ENCODE measurements at regions not wholly inside any gene's neighbourhood (a gene's known extent, or its start where the extent isn't known, plus 50 kb on each side); places are given as distances from the start of the nearest gene placed in this dataset.

- TF ChIP-seq EP300 (IDR thresholded peaks at IDR 0.05; ENCODE audit: low read depth) (no peak), POLR2A (IDR thresholded peaks at IDR 0.05) (no peak), POLR2AphosphoS5 (IDR thresholded peaks at IDR 0.05) (no peak), CTCF (IDR thresholded peaks at IDR 0.05) (no peak)
- DNase-seq = no peak
- WGBS, 2 donors (ENCODE audit: low coverage in 1 of 2) = 59% methylated on average over 2 of the region's 2 CpGs; no CpG with 5 or more reads in 1 of the 2 donors
- intact Hi-C loops (cut with DNase I; ENCODE audit: low total_unique reads) (no loop called here), in situ Hi-C loops (cut with MboI; ENCODE audit: low pct_ligation_motif_present in 1 of 4, low pct_unique_long_range_greater_than_20kb in 1 of 4, low sequenced_read_pairs in 3 of 4) (no loop called here)
- Histone ChIP-seq H3K9me3 (no peaks in the 10 kb centered on the region), H3K36me3 (no peaks in the 10 kb centered on the region), H3K4me1 (no peaks in the 10 kb centered on the region), H3K27me3 (no peaks in the 10 kb centered on the region), H3K4me3 (no peak overlapping the region), H3K27ac (no peak overlapping the region)
Measured at GRCh38 chr20:41927655-41928054, 309.5 kb upstream of the CHD6 start.

DNA sequence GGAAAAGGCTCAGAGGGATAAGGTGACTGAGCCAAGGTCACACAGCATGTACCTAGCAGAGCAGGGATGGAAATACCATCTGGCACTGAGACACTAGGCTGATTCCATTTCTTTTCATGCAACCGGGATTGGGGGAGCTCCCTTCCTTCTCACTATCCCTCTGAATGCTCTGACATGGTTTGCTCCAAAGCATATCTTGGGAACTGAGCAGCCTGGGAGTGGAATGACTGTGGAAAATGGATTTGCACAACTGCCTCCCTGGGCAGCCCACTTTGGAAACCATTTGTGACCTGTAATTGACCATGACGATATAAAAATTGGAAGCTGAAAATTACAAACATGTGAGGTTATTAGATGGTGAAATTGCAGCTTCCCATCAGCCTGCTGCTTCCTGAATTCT, 309.0 kb upstream of the CHD6 start:
- 65 to 82% methylated on average over 2 of the region's 2 CpGs for WGBS, 2 donors (ENCODE audit: low coverage in 1 of 2)
- no peaks in the 10 kb centered on the region for H3K36me3 ChIP-seq
- no peak for DNase-seq
- no peaks in the 10 kb centered on the region for H3K4me1 ChIP-seq
- no peaks in the 10 kb centered on the region for H3K27me3 ChIP-seq
- in situ Hi-C loops (cut with MboI; ENCODE audit: low pct_ligation_motif_present in 1 of 4, low pct_unique_long_range_greater_than_20kb in 1 of 4, low sequenced_read_pairs in 3 of 4) (no loop called here), intact Hi-C loops (cut with DNase I; ENCODE audit: low total_unique reads) (no loop called here)
- H3K27ac ChIP-seq = no peak overlapping the region
- H3K9me3 ChIP-seq = no peaks in the 10 kb centered on the region
- H3K4me3 ChIP-seq = no peak overlapping the region
- TF ChIP-seq EP300 (IDR thresholded peaks at IDR 0.05; ENCODE audit: low read depth) (no peak), POLR2AphosphoS5 (IDR thresholded peaks at IDR 0.05) (no peak), CTCF (IDR thresholded peaks at IDR 0.05) (no peak), POLR2A (IDR thresholded peaks at IDR 0.05) (no peak)

GRCh38 chr20:41925476-41925875, 307.3 kb upstream of the CHD6 start:
- H3K4me1 ChIP-seq = no peaks in the 10 kb centered on the region
- intact Hi-C loops (cut with DNase I; ENCODE audit: low total_unique reads) (no loop called here), in situ Hi-C loops (cut with MboI; ENCODE audit: low pct_ligation_motif_present in 1 of 4, low pct_unique_long_range_greater_than_20kb in 1 of 4, low sequenced_read_pairs in 3 of 4) (no loop called here)
- H3K4me3 ChIP-seq = no peak overlapping the region
- no peaks in the 10 kb centered on the region for H3K36me3 ChIP-seq
- no peaks in the 10 kb centered on the region for H3K27me3 ChIP-seq
- H3K27ac ChIP-seq = no peak overlapping the region
- no peaks in the 10 kb centered on the region for H3K9me3 ChIP-seq
- no peak for TF ChIP-seq EP300 (IDR thresholded peaks at IDR 0.05; ENCODE audit: low read depth)
- no peak for TF ChIP-seq POLR2AphosphoS5 (IDR thresholded peaks at IDR 0.05)
- TF ChIP-seq CTCF (IDR thresholded peaks at IDR 0.05) = no peak
- TF ChIP-seq POLR2A (IDR thresholded peaks at IDR 0.05) = no peak
- WGBS, 2 donors (ENCODE audit: low coverage in 1 of 2) = 69% methylated on average over 4 of the region's 4 CpGs; no CpG with 5 or more reads in 1 of the 2 donors
- DNase-seq = no peak

DNA sequence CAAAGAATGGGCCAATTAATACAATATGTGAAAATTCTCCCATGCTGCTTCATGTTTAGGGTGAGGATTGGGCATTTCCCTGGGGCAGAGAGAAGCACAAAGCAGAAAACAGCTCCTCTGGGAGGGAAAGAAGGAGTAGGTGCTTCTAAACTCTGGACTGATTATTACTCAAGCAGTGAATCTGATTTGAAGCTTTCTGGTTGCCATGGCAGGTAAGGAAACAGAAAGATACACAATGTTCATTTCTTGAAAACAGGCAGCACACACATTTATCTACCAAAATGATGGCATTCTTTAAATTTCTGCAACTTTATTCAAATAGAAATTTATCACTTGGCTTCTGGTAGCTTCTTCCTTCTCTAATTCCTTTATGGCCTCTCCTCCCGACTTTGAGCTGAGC, 305.4 kb upstream of the CHD6 start:
- Histone ChIP-seq H3K4me3 (no peak overlapping the region), H3K9me3 (no peaks in the 10 kb centered on the region), H3K27me3 (no peaks in the 10 kb centered on the region), H3K4me1 (no peaks in the 10 kb centered on the region), H3K27ac (no peak overlapping the region), H3K36me3 (no peaks in the 10 kb centered on the region)
- DNase-seq = no peak
- 0 to 15% methylated on average over 1 of the region's 1 CpG for WGBS, 2 donors (ENCODE audit: low coverage in 1 of 2)
- in situ Hi-C loops (cut with MboI; ENCODE audit: low pct_ligation_motif_present in 1 of 4, low pct_unique_long_range_greater_than_20kb in 1 of 4, low sequenced_read_pairs in 3 of 4) (no loop called here), intact Hi-C loops (cut with DNase I; ENCODE audit: low total_unique reads) (no loop called here)
- TF ChIP-seq EP300 (IDR thresholded peaks at IDR 0.05; ENCODE audit: low read depth) = no peak
- TF ChIP-seq POLR2AphosphoS5 (IDR thresholded peaks at IDR 0.05) = no peak
- no peak for TF ChIP-seq POLR2A (IDR thresholded peaks at IDR 0.05)
- no peak for TF ChIP-seq CTCF (IDR thresholded peaks at IDR 0.05)
